Panc1 (cell line): ENCODE measurements at regions not wholly inside any gene's neighbourhood (a gene's known extent, or its start where the extent isn't known, plus 50 kb on each side); places are given as distances from the start of the nearest gene placed in this dataset.

Source experiments
- ATAC-seq: fragments of 200-7000 bp; cut with Tn5 transposase; 2 replicates; pipeline ENCODE4 v1.9.1; 2020; ENCODE audit warnings: mild to moderate bottlenecking, moderate library complexity
- BruUV-seq: library from RNA; stranded (reverse); fragments of 400-500 nt; replicated peaks from 2 replicates; lab custom pipeline; 2021; lab: Mats Ljungman, UMichigan
- CTCF ChIA-PET: fragments of 300-600 bp; sonication (Branson Sonifier 250); formaldehyde crosslinking; loops from one replicate; lab custom pipeline; 2022; ENCODE audit warnings: antibody characterized with exemption; lab: Charles Lee
- POLR2A ChIA-PET: fragments of 300-600 bp; sonication (Branson Sonifier 250); formaldehyde crosslinking; loops from one replicate; lab custom pipeline; 2022; ENCODE audit warnings: antibody characterized with exemption; lab: Charles Lee
- DNase-seq: peaks from one replicate; pipeline ENCODE4 v3.0.0-alpha.2; 2010; ENCODE audit warnings: low read depth, low spot score
- H3K27ac ChIP-seq: 2 replicates; pipeline ENCODE4 v1.5.1; 2011; ENCODE audit warnings: mild to moderate bottlenecking, low read length, inconsistent platforms
- H3K27me3 ChIP-seq: fragments of 200-500 bp; sonication (Bioruptor generic); 2 replicates; pipeline ENCODE4 v1.6.0; 2014; ENCODE audit warnings: low read length, inconsistent platforms; ENCODE audit not compliant: control insufficient read depth, insufficient read depth
- H3K36me3 ChIP-seq: fragments of 200-500 bp; sonication (Bioruptor generic); 2 replicates; pipeline ENCODE4 v1.5.1; 2014; ENCODE audit warnings: inconsistent platforms, mild to moderate bottlenecking, low read length, moderate library complexity; ENCODE audit not compliant: control insufficient read depth, insufficient read depth
- H3K4me1 ChIP-seq: 2 replicates; pipeline ENCODE4 v1.5.1; 2011; ENCODE audit warnings: inconsistent platforms, mild to moderate bottlenecking, low read length, moderate library complexity; ENCODE audit not compliant: control insufficient read depth, insufficient read depth
- H3K4me3 ChIP-seq, 2 experiments: 2 replicates each; pipeline ENCODE4 v1.5.1; 2011 to 2012; ENCODE audit warnings: low read depth in 2 of 2, low read length in 2 of 2, mild to moderate bottlenecking in 2 of 2, inconsistent platforms in 1 of 2, moderate library complexity in 1 of 2
- H3K9me3 ChIP-seq: fragments of 200-500 bp; sonication (Bioruptor generic); 2 replicates; pipeline ENCODE4 v1.5.1; 2014; ENCODE audit warnings: low read depth, mild to moderate bottlenecking, inconsistent platforms, low read length, moderate library complexity; ENCODE audit not compliant: control insufficient read depth, insufficient read depth
- POLR2AphosphoS5 ChIP-seq: IDR thresholded peaks from 2 replicates; pipeline ENCODE4 v1.6.1; 2012; ENCODE audit warnings: mild to moderate bottlenecking, low read depth, low read length, moderate library complexity
- SIN3A ChIP-seq: IDR thresholded peaks from 2 replicates; pipeline ENCODE4 v1.6.1; 2012; ENCODE audit warnings: low read depth, mild to moderate bottlenecking, low read length, moderate library complexity, borderline replicate concordance; ENCODE audit not compliant: insufficient read depth
- TCF7L2 ChIP-seq: IDR thresholded peaks from 2 replicates; pipeline ENCODE4 v1.6.1; 2011; ENCODE audit warnings: mild to moderate bottlenecking, low read depth, low read length, inconsistent platforms
- in situ Hi-C: cut with HindIII; loops from 2 replicates; pipeline ENCODE4 v1.10.0; 2016; ENCODE audit warnings: low sequenced_read_pairs, low pct_unique_long_range_greater_than_20kb
- intact Hi-C: fragments of 100-400 bp; cut with micrococcal nuclease; formaldehyde crosslinking; loops from one replicate; pipeline ENCODE4 v1.10.0; 2022; ENCODE audit not compliant: unreplicated experiment
- TF ChIP-seq, protein P1 (sequence below): fragments of 450-650 bp; IDR thresholded peaks from 2 replicates; pipeline ENCODE4 v1.5.1; 2017; ENCODE audit warnings: mild to moderate bottlenecking
- TF ChIP-seq, protein P2 (sequence below), 2 experiments: IDR thresholded peaks; 2 replicates each; pipeline ENCODE4 v1.6.1; 2011 to 2012; ENCODE audit warnings: low read depth in 2 of 2, control low read depth in 1 of 2, low read length in 1 of 2, mild to moderate bottlenecking in 1 of 2, moderate library complexity in 1 of 2; ENCODE audit not compliant: insufficient read depth in 1 of 2

DNA sequence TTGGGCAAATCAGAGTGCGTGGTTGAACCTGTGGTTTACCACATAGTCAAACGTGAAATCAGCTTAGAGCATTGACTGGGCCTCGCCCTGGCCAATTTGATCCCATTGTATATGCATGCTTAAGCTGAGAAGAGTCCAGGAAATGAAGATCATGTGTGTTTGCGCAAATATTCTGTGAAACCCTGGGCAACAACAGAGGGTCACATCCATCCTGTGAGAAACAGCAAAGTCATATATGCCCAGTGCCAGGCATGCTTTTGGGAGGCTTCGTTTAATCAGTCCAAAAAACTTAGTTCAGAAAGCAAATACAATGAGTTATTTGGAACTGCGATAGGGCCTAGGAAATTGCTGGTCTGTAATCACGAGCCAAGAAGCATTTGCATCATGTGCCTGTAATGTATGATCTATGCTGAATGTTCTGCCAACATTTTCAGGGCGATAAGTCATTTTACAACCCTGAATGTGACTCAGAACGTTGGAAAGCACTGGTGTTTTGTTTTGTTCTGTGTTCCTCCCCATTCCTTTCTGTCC, 412.1 kb upstream of the CELF2 start:
- ChIA-PET CTCF (no interaction called here), POLR2A (no interaction called here)
- Histone ChIP-seq H3K27ac (no peak overlapping the region), H3K4me3 (no peak overlapping the region), H3K36me3 (no peaks in the 10 kb centered on the region), H3K4me1 (no peaks in the 10 kb centered on the region), H3K9me3 (no peaks in the 10 kb centered on the region), H3K27me3 (no peaks in the 10 kb centered on the region)
- in situ Hi-C loops (no loop called here), intact Hi-C loops (no loop called here)
- ATAC-seq, result no peak
- BruUV-seq, result no TSS peak
- TF ChIP-seq SIN3A, result no peak
- no peak for TF ChIP-seq POLR2AphosphoS5
- TF ChIP-seq, protein P1, sequence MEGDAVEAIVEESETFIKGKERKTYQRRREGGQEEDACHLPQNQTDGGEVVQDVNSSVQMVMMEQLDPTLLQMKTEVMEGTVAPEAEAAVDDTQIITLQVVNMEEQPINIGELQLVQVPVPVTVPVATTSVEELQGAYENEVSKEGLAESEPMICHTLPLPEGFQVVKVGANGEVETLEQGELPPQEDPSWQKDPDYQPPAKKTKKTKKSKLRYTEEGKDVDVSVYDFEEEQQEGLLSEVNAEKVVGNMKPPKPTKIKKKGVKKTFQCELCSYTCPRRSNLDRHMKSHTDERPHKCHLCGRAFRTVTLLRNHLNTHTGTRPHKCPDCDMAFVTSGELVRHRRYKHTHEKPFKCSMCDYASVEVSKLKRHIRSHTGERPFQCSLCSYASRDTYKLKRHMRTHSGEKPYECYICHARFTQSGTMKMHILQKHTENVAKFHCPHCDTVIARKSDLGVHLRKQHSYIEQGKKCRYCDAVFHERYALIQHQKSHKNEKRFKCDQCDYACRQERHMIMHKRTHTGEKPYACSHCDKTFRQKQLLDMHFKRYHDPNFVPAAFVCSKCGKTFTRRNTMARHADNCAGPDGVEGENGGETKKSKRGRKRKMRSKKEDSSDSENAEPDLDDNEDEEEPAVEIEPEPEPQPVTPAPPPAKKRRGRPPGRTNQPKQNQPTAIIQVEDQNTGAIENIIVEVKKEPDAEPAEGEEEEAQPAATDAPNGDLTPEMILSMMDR, result no peak
- no peak for DNase-seq

DNA sequence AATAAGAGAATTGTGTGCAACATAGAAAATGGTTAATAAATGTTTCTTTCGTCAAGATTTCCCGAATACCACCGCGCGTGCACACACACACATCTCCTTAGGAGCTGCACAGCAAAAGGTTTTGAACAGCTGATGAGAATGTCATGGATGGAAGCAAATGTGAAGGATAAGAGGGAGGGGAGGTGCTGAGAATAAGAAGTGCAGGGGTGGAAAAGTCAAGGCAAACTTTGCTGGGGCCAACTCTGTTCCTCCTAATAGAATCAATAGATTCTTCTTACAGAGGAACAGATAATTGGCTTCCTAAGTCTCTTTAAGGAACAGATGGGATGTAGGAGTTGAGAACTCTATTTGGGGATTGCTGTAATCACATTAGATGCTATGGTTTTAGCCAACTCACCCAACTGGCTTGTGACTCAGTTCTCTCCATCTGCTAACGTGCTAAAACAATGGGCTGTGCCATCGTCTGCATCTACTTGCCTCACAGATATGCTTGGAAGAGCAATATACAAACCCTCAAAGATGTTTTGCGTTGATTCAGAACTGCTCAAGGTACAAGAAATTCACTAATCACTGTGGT, 408.2 kb upstream of the CELF2 start:
- no peaks in the 10 kb centered on the region for H3K36me3 ChIP-seq
- ATAC-seq (no peak), DNase-seq (no peak)
- no peak overlapping the region for H3K27ac ChIP-seq
- H3K4me1 ChIP-seq, result no peaks in the 10 kb centered on the region
- ChIA-PET POLR2A (no interaction called here), CTCF (no interaction called here)
- intact Hi-C loops, result no loop called here
- no peaks in the 10 kb centered on the region for H3K27me3 ChIP-seq
- no peaks in the 10 kb centered on the region for H3K9me3 ChIP-seq
- BruUV-seq, result no TSS peak
- TF ChIP-seq, protein P1, result no peak
- no peak for TF ChIP-seq TCF7L2
- TF ChIP-seq, protein P2, sequence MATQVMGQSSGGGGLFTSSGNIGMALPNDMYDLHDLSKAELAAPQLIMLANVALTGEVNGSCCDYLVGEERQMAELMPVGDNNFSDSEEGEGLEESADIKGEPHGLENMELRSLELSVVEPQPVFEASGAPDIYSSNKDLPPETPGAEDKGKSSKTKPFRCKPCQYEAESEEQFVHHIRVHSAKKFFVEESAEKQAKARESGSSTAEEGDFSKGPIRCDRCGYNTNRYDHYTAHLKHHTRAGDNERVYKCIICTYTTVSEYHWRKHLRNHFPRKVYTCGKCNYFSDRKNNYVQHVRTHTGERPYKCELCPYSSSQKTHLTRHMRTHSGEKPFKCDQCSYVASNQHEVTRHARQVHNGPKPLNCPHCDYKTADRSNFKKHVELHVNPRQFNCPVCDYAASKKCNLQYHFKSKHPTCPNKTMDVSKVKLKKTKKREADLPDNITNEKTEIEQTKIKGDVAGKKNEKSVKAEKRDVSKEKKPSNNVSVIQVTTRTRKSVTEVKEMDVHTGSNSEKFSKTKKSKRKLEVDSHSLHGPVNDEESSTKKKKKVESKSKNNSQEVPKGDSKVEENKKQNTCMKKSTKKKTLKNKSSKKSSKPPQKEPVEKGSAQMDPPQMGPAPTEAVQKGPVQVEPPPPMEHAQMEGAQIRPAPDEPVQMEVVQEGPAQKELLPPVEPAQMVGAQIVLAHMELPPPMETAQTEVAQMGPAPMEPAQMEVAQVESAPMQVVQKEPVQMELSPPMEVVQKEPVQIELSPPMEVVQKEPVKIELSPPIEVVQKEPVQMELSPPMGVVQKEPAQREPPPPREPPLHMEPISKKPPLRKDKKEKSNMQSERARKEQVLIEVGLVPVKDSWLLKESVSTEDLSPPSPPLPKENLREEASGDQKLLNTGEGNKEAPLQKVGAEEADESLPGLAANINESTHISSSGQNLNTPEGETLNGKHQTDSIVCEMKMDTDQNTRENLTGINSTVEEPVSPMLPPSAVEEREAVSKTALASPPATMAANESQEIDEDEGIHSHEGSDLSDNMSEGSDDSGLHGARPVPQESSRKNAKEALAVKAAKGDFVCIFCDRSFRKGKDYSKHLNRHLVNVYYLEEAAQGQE (IDR thresholded peaks at IDR 0.05; ENCODE audit: insufficient read depth in 1 of 2, low read depth in 2 of 2, low read length in 1 of 2), result no peak
- no peak for TF ChIP-seq POLR2AphosphoS5
- no peak for TF ChIP-seq SIN3A
- no peak overlapping the region for H3K4me3 ChIP-seq
- in situ Hi-C loops, result no loop called here
